ENCODE measurements at regions not wholly inside any gene's neighbourhood (a gene's known extent, or its start where the extent isn't known, plus 50 kb on each side); places are given as distances from the start of the nearest gene placed in this dataset.

DNA sequence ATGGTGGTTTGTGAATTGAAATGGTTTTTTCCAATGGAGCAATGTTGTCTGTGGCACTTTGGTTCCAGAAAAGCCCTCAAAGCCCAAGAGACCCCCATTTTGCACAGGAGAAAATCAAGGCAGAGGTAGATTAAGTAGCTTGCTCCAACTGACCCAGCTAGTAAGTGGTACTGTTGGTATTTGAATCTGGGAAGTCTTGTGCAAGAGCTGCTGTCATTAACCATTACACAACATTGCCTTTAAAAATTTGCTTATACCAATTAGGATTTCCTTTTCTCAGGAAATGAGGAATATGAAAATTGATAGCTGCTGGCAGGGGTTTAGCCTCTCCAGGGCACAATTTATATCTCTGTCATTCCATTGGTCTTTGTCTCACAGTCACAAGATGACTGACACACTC lies 102.4 kb upstream of the UBE3A start:
- H3K4me3 ChIP-seq, result no peak overlapping the region
- no peaks in the 10 kb centered on the region for H3K4me1 ChIP-seq
- H3K27me3 ChIP-seq, result no peaks in the 10 kb centered on the region
- TF ChIP-seq, protein P1, sequence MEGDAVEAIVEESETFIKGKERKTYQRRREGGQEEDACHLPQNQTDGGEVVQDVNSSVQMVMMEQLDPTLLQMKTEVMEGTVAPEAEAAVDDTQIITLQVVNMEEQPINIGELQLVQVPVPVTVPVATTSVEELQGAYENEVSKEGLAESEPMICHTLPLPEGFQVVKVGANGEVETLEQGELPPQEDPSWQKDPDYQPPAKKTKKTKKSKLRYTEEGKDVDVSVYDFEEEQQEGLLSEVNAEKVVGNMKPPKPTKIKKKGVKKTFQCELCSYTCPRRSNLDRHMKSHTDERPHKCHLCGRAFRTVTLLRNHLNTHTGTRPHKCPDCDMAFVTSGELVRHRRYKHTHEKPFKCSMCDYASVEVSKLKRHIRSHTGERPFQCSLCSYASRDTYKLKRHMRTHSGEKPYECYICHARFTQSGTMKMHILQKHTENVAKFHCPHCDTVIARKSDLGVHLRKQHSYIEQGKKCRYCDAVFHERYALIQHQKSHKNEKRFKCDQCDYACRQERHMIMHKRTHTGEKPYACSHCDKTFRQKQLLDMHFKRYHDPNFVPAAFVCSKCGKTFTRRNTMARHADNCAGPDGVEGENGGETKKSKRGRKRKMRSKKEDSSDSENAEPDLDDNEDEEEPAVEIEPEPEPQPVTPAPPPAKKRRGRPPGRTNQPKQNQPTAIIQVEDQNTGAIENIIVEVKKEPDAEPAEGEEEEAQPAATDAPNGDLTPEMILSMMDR (IDR thresholded peaks at IDR 0.05), result no peak
- no peak for TF ChIP-seq POLR2A (IDR thresholded peaks at IDR 0.05)
- H3K36me3 ChIP-seq, result no peaks in the 10 kb centered on the region
- no peaks in the 10 kb centered on the region for H3K9me3 ChIP-seq
- DNase-seq, result no peak
- intact Hi-C loops (cut with DNase I; ENCODE audit: low total_unique reads), result no loop called here
- H3K27ac ChIP-seq, result no peak overlapping the region

DNA sequence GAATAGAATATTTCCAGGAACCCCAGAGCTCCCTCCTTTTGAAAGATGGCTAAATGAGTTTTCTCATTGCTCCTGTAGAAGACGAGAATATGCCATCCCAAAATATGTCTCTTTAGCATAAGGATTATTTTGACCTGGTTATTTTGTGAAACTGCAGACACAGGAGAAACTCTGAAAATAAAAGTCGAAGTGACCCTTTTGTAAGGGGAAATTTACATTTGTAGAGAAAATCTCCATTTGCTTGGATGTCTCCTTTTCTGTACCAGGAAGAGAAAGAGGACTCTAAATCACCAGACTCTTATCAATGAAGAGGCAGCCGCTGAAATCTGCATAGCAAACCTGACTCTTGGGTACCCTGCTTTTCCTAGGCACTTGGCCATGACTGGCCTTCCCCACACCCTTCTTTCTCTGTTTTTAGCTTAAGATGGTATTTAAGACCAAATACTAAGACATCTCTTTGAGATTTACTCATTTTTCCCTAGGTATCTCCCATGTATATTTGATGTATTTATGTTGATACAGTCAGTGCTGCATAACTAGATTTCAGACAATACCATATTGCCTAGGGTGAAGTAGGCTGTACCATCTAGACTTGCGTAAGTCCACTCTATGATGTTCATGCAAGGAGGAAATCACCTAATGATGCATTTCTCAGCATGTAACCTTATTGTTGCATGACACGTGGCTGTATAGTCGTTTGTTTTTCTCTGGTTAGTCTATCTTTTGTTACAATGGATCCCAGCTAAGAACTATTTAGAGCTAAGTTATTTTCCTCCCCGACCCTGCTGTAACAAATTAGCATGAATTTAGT lies 98.2 kb upstream of the UBE3A start:
- DNase-seq, result no peak
- intact Hi-C loops (cut with DNase I; ENCODE audit: low total_unique reads), result no loop called here
- H3K27me3 ChIP-seq, result no peaks in the 10 kb centered on the region
- TF ChIP-seq POLR2A (IDR thresholded peaks at IDR 0.05), result no peak
- TF ChIP-seq, protein P1 (IDR thresholded peaks at IDR 0.05), result no peak
- H3K9me3 ChIP-seq, result no peaks in the 10 kb centered on the region
- no peak overlapping the region for H3K4me3 ChIP-seq
- H3K36me3 ChIP-seq, result no peaks in the 10 kb centered on the region
- no peaks in the 10 kb centered on the region for H3K4me1 ChIP-seq
- H3K27ac ChIP-seq, result no peak overlapping the region

DNA sequence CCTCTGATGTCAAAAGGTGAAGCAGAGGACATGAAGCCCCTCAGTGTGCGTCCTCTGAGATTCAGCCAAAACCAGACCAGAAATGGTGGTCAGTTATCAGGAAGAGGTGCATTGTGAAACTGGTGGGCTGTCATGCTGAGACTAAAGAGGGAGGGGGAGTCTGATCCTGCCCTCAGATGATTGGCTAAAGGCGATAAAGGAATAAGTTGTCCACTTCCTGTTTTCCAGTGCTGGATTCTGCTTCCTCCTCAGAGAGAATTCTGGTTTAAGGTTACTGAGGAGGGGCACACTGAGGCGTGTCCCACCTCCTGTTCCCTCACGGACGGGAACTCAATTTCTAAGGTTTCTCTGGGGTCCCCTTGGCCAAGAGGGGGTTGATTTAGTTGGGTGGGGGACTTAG lies 97.0 kb upstream of the UBE3A start:
- Histone ChIP-seq H3K9me3 (no peaks in the 10 kb centered on the region), H3K4me1 (no peaks in the 10 kb centered on the region), H3K36me3 (no peaks in the 10 kb centered on the region), H3K27ac (no peak overlapping the region), H3K4me3 (no peak overlapping the region), H3K27me3 (no peaks in the 10 kb centered on the region)
- no peak for DNase-seq
- intact Hi-C loops (cut with DNase I; ENCODE audit: low total_unique reads), result no loop called here
- no peak for TF ChIP-seq POLR2A (IDR thresholded peaks at IDR 0.05)
- TF ChIP-seq, protein P1 (IDR thresholded peaks at IDR 0.05), result no peak

DNA sequence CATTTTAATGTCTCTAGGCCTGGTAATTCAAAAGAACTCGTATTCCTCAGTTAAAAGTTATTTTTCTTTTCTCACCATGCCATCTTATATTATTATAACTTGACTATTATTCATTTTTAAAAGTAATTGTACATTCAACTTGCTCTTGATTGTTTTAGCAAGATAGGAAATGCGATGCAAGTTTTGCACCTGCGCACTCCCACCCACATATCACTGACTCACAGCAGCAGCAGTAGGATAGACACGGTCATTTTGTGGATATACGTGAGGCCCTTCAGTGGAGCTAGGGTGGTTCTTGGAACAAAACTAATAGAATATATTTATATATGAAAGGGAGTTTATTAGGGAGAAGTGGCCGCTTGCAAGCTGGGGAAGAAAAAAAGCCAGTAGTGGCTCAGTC lies 95.5 kb upstream of the UBE3A start:
- intact Hi-C loops (cut with DNase I; ENCODE audit: low total_unique reads), result no loop called here
- no peaks in the 10 kb centered on the region for H3K4me1 ChIP-seq
- H3K27ac ChIP-seq, result no peak overlapping the region
- no peaks in the 10 kb centered on the region for H3K27me3 ChIP-seq
- H3K4me3 ChIP-seq, result no peak overlapping the region
- H3K9me3 ChIP-seq, result no peaks in the 10 kb centered on the region
- no peak for DNase-seq
- H3K36me3 ChIP-seq, result no peaks in the 10 kb centered on the region
- TF ChIP-seq, protein P1 (IDR thresholded peaks at IDR 0.05), result no peak
- TF ChIP-seq POLR2A (IDR thresholded peaks at IDR 0.05), result no peak

DNA sequence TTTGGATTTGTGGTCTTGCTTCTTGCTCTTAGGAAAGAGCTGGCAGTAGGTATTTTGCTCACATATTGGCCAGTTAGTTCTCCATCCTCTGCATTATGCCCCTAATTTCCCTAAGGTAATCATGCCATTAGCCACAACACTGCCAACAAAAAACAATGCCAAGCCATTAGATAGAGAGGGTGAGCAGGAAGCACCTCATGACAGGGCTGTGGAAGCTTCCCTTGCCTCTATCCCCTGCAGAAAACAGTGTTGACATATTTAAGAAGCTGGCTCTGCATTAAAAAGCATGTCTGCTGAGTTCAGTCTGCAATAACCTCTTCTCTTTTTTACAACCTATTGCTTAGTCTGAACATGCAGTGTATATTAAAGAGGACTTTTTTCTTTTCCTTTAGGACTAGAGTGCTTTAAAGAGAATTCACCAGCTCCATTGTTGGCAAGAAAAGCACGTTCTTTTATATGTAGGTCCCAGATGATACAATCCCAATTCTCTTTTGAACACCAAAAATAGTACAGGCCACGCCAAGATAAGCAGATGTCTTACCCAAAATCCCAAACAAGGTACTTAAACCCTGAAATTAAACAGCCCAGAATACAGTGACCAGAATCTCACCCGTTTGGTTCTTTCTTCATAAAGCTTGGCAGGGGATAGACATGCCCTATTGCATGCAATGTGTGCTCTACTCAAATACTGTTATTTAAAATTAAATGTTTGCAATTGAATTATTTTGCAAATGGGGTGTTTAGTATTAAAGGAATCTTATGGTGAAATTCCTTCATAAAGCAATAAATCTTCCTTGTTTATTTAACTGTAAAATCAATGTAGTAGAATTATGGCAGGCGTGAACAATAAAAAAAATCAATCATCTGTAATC lies 93.7 kb upstream of the UBE3A start:
- no peak for DNase-seq
- intact Hi-C loops (cut with DNase I; ENCODE audit: low total_unique reads), result no loop called here
- no peak overlapping the region for H3K4me3 ChIP-seq
- H3K27ac ChIP-seq, result no peak overlapping the region
- H3K36me3 ChIP-seq, result no peaks in the 10 kb centered on the region
- TF ChIP-seq, protein P1 (IDR thresholded peaks at IDR 0.05), result no peak
- TF ChIP-seq POLR2A (IDR thresholded peaks at IDR 0.05), result no peak
- no peaks in the 10 kb centered on the region for H3K9me3 ChIP-seq
- H3K4me1 ChIP-seq, result no peaks in the 10 kb centered on the region
- H3K27me3 ChIP-seq, result no peaks in the 10 kb centered on the region
